Right ventricle myocardium superior (tissue), 1 donor: ENCODE measurements at regions not wholly inside any gene's neighbourhood (a gene's known extent, or its start where the extent isn't known, plus 50 kb on each side); places are given as distances from the start of the nearest gene placed in this dataset.
A peak's percentile ranks its signal among the peaks of the same experiment; 100 is the strongest.

ENCODE experiments used
- ATAC-seq: fragments of 200-7000 bp; cut with Tn5 transposase; one replicate; pipeline ENCODE4 v1.9.1; 2020; ENCODE audit warnings: mild to moderate bottlenecking; ENCODE audit not compliant: poor library complexity
- DNase-seq: peaks from one replicate; pipeline ENCODE4 v3.0.0-alpha.2; 2020
- intact Hi-C: fragments of 100-400 bp; cut with DNase I; formaldehyde crosslinking; loops from one replicate; pipeline ENCODE4 v1.11.2; 2022
- donor health status: DM: no; HTN: yes; CAD: no; lungs with severe emphysema.

DNA sequence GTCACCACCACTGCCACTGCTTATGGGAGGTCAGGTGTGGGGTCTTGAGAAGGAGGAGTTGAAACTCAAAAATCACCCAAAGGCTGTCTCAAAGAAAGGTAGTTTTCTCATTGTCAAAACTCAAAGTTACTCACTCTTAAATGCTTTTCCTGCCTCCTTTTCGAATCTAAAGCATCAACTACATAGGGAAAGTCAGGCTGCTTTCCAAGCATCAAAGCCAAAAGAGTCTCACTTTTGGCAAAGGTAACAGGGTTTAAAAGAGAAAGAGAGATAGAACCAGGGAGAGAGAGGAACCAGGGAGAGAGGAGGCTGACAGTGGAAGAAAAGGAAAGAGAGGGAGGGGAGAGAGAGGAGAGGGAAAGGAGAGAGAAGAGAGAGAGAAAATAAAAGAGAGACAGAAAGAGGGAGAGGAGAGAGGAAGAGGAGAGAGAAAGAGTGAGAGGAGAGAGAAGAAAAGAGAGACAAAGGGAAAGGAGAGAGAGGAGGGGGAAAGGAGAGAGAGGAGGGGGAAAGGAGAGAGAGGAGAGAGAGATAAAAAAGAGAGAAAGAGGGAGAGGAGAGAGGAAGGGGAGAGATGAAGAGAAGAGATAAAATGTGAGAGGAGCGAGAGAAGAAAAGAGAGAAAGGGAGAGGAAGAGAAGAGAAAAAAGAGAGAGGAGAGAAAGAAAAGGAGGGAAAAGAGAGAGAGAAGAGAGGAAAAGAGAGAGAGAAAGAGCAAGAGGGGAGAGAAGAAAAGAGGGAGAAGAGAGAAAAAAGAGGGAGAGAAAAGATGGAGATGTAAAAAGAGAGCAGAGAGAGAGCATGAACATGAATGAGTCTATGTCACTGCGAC lies 262.0 kb upstream of the TSHZ3 start:
- intact Hi-C loops: no loop called here

DNA sequence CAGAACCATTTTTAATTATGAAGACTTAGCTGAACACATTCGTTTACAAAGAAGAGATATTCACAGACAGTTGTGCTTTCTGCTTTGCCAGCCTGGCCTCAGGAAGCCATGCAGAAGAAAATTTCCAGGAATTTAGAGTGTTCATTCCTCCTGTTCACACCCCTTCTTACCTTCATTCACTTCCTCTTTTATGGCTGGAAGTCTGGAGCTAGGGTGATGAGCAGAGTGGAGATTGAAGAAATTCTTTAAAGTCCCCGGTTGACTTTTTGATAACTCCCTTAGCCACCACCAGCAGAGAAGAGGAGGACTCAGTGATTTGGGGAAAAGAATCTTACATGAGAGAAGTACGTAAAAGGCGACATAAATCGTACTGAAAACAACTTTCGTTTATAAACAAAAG lies 263.6 kb upstream of the TSHZ3 start:
- no peak for DNase-seq
- ATAC-seq: no peak
- intact Hi-C loops: no loop called here

More for the DNA sequence above, 262.0 kb upstream of the TSHZ3 start:
- no peak for ATAC-seq
- no peak for DNase-seq

DNA sequence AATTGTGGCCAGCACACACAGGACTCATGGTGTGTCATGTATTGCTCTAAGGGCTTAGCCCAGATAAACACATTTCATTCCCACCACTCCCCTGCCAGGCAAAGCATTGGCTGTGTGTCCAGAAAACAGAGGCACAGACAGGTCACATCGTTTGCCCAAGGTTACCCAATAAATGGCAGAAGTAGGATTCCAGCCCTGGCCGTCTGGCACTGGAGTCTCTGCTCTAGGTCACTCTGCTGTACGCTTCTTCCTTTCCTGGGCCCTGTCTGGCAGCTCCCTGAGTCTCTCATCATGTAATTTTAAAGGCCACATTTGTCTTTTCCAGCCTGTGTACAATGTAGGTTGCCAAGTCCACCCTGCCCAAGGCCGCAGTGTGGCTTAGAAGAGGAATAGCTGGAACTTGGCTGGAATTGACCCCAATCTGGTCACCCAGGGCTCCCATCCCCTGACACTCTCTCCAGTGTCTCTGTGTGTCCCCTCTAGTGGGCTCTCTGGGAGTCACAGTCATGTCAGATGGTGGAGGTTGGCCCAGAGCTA lies 264.5 kb upstream of the TSHZ3 start:
- intact Hi-C loops: no loop called here
- ATAC-seq: peak; percentile 38
- no peak for DNase-seq

GRCh38 chr19:31616031-31616430 lies 266.8 kb upstream of the TSHZ3 start:
- DNase-seq: no peak
- intact Hi-C loops: no loop called here
- no peak for ATAC-seq

DNA sequence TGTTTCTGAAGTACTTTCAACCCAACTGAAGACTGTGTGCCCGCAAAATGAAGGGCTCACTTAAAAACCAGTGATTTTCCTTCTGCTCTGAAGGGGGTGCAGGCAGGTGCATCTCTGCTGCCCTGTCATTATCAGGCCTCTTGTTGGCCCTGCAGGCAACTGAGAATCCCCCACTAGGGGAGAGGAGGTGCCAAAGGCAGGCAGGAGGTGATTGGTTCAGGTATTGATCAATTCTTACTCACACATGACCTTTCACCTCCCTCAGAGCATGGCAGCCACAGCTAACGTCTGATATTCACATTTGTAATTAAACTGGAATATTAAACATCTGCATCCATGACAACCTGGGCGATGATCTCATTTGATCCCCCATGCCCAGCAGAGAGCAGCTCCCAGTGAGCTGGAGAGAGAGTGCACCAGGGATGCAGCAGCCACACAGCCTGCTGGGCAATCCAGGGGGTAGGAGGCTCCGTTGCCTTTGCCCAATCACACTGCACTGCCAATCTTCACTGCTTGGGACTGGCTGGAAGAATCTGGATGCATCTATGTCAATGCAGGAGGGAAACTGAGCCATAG lies 267.9 kb upstream of the TSHZ3 start:
- ATAC-seq (no peak), DNase-seq (no peak)
- intact Hi-C loops: no loop called here

GRCh38 chr19:31625056-31625455 lies 275.8 kb upstream of the TSHZ3 start:
- intact Hi-C loops: no loop called here
- no peak for ATAC-seq
- DNase-seq: no peak

GRCh38 chr19:31625575-31625974 lies 276.3 kb upstream of the TSHZ3 start:
- no peak for ATAC-seq
- no peak for DNase-seq
- intact Hi-C loops: no loop called here

- intact Hi-C loops: no loop called here
- no peak for DNase-seq
- ATAC-seq: no peak
Observed at GRCh38 chr19:31626941-31627340, 277.7 kb upstream of the TSHZ3 start.

DNA sequence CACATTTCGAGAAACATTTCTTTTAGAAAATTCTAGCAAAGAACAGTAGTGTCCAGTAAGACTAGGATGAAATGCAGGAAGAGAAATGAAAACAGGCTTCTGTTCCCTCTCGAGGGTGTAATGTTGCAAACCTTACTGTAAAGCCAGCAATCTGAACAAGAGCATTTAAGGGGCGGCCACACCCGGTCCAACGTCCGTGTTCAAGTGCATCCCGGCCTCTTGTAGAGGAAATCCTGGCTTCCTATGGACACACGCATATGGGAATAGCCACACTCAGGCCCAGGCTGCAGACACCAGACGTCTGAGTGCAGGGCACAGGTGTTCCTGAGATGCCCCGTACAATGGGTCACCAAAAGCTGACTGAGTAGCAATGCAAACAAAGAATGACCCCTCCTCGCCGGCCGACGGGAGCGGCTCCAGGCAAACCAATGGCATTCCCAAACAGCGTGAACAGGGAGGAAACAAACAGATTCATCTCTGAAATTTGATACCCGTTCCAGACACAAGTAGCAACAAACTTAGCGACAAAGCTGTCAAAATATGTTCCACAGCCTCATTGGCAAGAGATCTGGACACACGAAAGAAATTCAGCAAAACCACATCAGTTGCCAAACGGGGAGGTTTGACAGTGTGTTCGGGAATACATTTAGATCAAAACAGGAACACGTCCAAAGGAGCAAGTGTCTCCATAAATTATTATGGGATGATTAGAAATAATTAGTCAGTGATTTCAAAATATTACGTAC lies 278.6 kb upstream of the TSHZ3 start:
- ATAC-seq (no peak), DNase-seq (no peak)
- intact Hi-C loops: no loop called here

- ATAC-seq (no peak), DNase-seq (no peak)
- intact Hi-C loops: no loop called here
Observed at GRCh38 chr19:31629579-31630363, 280.5 kb upstream of the TSHZ3 start.

GRCh38 chr19:31633014-31633413 lies 283.8 kb upstream of the TSHZ3 start:
- intact Hi-C loops: no loop called here
- no peak for ATAC-seq
- DNase-seq: no peak

DNA sequence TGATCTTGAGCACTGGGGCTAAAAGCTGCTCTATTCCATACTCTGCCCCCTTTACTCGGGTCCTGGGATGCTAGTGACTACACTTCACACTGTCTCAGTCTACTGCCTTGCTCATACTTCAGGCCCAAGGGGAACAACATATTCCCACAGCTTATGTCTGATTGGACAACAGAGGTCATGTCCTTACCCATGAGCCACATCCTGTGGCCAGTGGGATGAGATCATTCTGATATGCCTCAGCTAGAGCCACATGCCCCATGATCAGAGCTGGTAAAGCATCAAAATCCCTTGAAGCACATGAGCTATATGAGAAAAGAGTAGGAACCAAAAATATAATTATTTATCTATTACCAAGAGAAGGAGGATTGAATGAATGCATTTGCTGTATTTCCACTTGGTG lies 290.1 kb upstream of the TSHZ3 start:
- intact Hi-C loops: no loop called here
- ATAC-seq (no peak), DNase-seq (no peak)

GRCh38 chr19:31641591-31641990 lies 292.4 kb upstream of the TSHZ3 start:
- intact Hi-C loops: no loop called here
- DNase-seq (no peak), ATAC-seq (no peak)

DNA sequence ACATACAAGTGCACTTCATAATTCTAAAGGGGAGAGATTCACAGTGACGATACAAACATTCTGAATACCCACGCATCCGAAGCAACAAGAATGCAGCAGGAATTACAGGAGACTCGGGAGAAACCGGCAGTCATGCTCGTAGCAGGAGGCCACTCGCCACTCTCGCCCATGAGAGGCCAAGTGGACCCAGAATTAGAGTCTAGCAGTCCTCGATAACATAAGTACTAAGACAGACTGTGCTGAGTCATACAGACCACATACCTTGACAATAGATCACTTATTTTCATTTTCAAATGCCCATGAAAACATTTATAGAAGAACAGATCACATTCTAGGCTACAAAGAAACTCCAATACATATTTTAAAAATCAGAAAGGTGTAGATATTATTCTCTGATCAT lies 299.1 kb upstream of the TSHZ3 start:
- ATAC-seq (no peak), DNase-seq (no peak)
- intact Hi-C loops: no loop called here

DNA sequence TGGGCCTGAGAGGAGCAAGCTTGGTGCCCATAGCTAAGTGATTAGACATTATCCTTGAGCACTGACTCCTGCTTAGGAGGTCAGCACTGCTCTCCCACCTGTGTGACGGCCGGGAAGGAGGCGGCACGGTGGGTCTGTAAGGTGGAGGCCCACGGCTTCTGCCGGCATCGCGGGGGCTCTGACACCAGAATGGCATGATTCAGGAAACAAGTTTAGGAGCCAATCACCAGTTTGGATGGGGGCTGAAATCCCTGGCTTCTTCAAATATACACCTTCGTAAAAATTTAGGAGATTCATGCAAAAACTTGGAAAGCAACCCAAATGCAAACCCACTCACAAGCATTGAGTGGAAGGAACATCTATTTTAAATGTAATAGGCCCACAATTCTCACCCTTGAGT lies 307.3 kb upstream of the TSHZ3 start:
- DNase-seq (no peak), ATAC-seq (no peak)
- intact Hi-C loops: no loop called here

- DNase-seq (no peak), ATAC-seq (no peak)
- intact Hi-C loops: no loop called here
Observed at GRCh38 chr19:31658993-31659896, 310.0 kb upstream of the TSHZ3 start.

GRCh38 chr19:31659897-31660210 lies 310.6 kb upstream of the TSHZ3 start:
- DNase-seq (no peak), ATAC-seq (no peak)
- intact Hi-C loops: no loop called here

GRCh38 chr19:31664096-31664495 lies 314.9 kb upstream of the TSHZ3 start:
- no peak for DNase-seq
- no peak for ATAC-seq
- intact Hi-C loops: no loop called here
